ENCODE measurements at regions not wholly inside any gene's neighbourhood (a gene's known extent, or its start where the extent isn't known, plus 50 kb on each side); places are given as distances from the start of the nearest gene placed in this dataset.

- TF ChIP-seq CTCF (IDR thresholded peaks at IDR 0.05; ENCODE audit: borderline replicate concordance, extremely low read depth, low read length, poor library complexity, severe bottlenecking) (no peak), EZH2 (IDR thresholded peaks at IDR 0.05; ENCODE audit: borderline replicate concordance, low read depth, low read length, severe bottlenecking) (no peak)
These were observed 550.8 kb downstream of the EFNB2 start for GRCh38 chr13:105984646-105985045.
